IMR-90 (cell line): ENCODE measurements at regions not wholly inside any gene's neighbourhood (a gene's known extent, or its start where the extent isn't known, plus 50 kb on each side); places are given as distances from the start of the nearest gene placed in this dataset.

ENCODE experiments used
- ATAC-seq: fragments of 200-7000 bp; cut with Tn5 transposase; 2 replicates; pipeline ENCODE4 v1.9.1; 2020; ENCODE audit warnings: low read depth, mild to moderate bottlenecking, moderate library complexity
- BruUV-seq: library from RNA; stranded (reverse); fragments of 400-500 nt; replicated peaks from 2 replicates; lab custom pipeline; 2021; lab: Mats Ljungman, UMichigan
- CTCF ChIA-PET: fragments of 300-600 bp; formaldehyde crosslinking; extraction: SDS; loops from one replicate; lab custom pipeline; 2021; ENCODE audit warnings: antibody characterized with exemption; lab: Yijun Ruan, JAX
- POLR2A ChIA-PET: fragments of 300-600 bp; sonication (Branson Sonifier 250); formaldehyde crosslinking; loops from one replicate; lab custom pipeline; 2022; ENCODE audit warnings: antibody characterized with exemption; ENCODE audit not compliant: unreplicated experiment; lab: Charles Lee
- DNase-seq: peaks from one replicate; pipeline ENCODE4 v3.0.0; 2013
- H2AFZ ChIP-seq: replicated peaks from 2 replicates; pipeline ENCODE3; 2013; ENCODE audit warnings: low read length, mild to moderate bottlenecking; ENCODE audit not compliant: poor library complexity
- H2AK5ac ChIP-seq: 2 replicates; pipeline ENCODE4 v1.6.1; 2013; ENCODE audit warnings: low read depth, low read length, inconsistent platforms
- H2AK9ac ChIP-seq: replicated peaks from 2 replicates; pipeline ENCODE3; 2013; ENCODE audit warnings: mild to moderate bottlenecking, low read depth, low read length, moderate library complexity; ENCODE audit not compliant: poor library complexity
- H2BK120ac ChIP-seq: 2 replicates; pipeline ENCODE4 v1.6.1; 2013; ENCODE audit warnings: low read depth, low read length, inconsistent platforms
- H2BK15ac ChIP-seq: 3 replicates; pipeline ENCODE4 v1.6.1; 2013; ENCODE audit warnings: low read depth, low read length, inconsistent platforms
- H2BK20ac ChIP-seq: 2 replicates; pipeline ENCODE4 v1.6.1; 2013; ENCODE audit warnings: low read depth, mild to moderate bottlenecking, inconsistent platforms, low read length, moderate library complexity
- H2BK5ac ChIP-seq: 2 replicates; pipeline ENCODE4 v1.6.1; 2013; ENCODE audit warnings: mild to moderate bottlenecking, low read depth, low read length, inconsistent platforms; ENCODE audit not compliant: poor library complexity, severe bottlenecking
- H3K14ac ChIP-seq: replicated peaks from 2 replicates; pipeline ENCODE4 v1.6.1; 2013; ENCODE audit warnings: low read depth, low read length, inconsistent platforms
- H3K18ac ChIP-seq: 2 replicates; pipeline ENCODE4 v1.6.1; 2013; ENCODE audit warnings: low read depth, low read length, control low read depth
- H3K23ac ChIP-seq: 2 replicates; pipeline ENCODE4 v1.6.1; 2013; ENCODE audit warnings: low read depth, low read length, inconsistent platforms
- H3K27ac ChIP-seq: 2 replicates; pipeline ENCODE4 v1.5.1; 2013; ENCODE audit warnings: mild to moderate bottlenecking, control low read depth, low read length; ENCODE audit not compliant: insufficient read depth
- H3K27me3 ChIP-seq: 2 replicates; pipeline ENCODE4 v1.6.1; 2013; ENCODE audit warnings: low read length; ENCODE audit not compliant: control insufficient read depth, insufficient read depth
- H3K36me3 ChIP-seq: 2 replicates; pipeline ENCODE4 v1.6.1; 2013; ENCODE audit warnings: low read length, mixed read lengths; ENCODE audit not compliant: control insufficient read depth, insufficient read depth
- H3K4ac ChIP-seq: 2 replicates; pipeline ENCODE4 v1.6.1; 2013; ENCODE audit warnings: low read depth, low read length, inconsistent platforms
- H3K4me1 ChIP-seq: 2 replicates; pipeline ENCODE4 v1.6.1; 2013; ENCODE audit warnings: low read length, mixed read lengths; ENCODE audit not compliant: control insufficient read depth, insufficient read depth
- H3K4me2 ChIP-seq: 2 replicates; pipeline ENCODE4 v1.6.1; 2013; ENCODE audit warnings: low read depth, mild to moderate bottlenecking, control low read depth, low read length, moderate library complexity
- H3K4me3 ChIP-seq: 2 replicates; pipeline ENCODE4 v1.5.1; 2013; ENCODE audit warnings: low read depth, mild to moderate bottlenecking, control low read depth, low read length, moderate library complexity; ENCODE audit not compliant: insufficient read depth
- H3K56ac ChIP-seq: 2 replicates; pipeline ENCODE4 v1.6.1; 2013; ENCODE audit warnings: low read length, inconsistent platforms; ENCODE audit not compliant: insufficient read depth; ENCODE audit errors: extremely low read depth
- H3K79me1 ChIP-seq, 2 experiments: 2 replicates each; pipeline ENCODE4 v1.6.1; 2013; ENCODE audit warnings: low read length in 2 of 2, inconsistent platforms in 1 of 2, low read depth in 1 of 2
- H3K9ac ChIP-seq: 2 replicates; pipeline ENCODE4 v1.6.1; 2013; ENCODE audit warnings: low read depth, low read length, control low read depth
- H3K9me1 ChIP-seq: 2 replicates; pipeline ENCODE4 v1.6.1; 2013; ENCODE audit warnings: low read length, inconsistent platforms; ENCODE audit not compliant: insufficient read depth
- H3K9me3 ChIP-seq: 2 replicates; pipeline ENCODE4 v1.6.1; 2013; ENCODE audit warnings: low read length; ENCODE audit not compliant: control insufficient read depth, insufficient read depth
- H4K20me1 ChIP-seq: 2 replicates; pipeline ENCODE4 v1.6.1; 2013; ENCODE audit warnings: low read length, inconsistent platforms; ENCODE audit not compliant: insufficient read depth
- H4K5ac ChIP-seq: 2 replicates; pipeline ENCODE4 v1.6.1; 2013; ENCODE audit warnings: mild to moderate bottlenecking, low read depth, low read length, control low read depth
- H4K8ac ChIP-seq, 2 experiments: 2 replicates each; pipeline ENCODE4 v1.6.1; 2013; ENCODE audit warnings: low read depth in 2 of 2, low read length in 2 of 2, control low read depth in 1 of 2, inconsistent platforms in 1 of 2
- H4K91ac ChIP-seq: 2 replicates; pipeline ENCODE4 v1.6.1; 2013; ENCODE audit warnings: low read depth, low read length, inconsistent platforms; ENCODE audit not compliant: insufficient read depth
- BHLHE40 ChIP-seq: fragments of 150-350 bp; IDR thresholded peaks from 2 replicates; pipeline ENCODE4 v1.6.1; 2016; ENCODE audit warnings: mild to moderate bottlenecking, low read depth, low read length
- CEBPB ChIP-seq: IDR thresholded peaks from 2 replicates; pipeline ENCODE4 v1.6.1; 2012; ENCODE audit warnings: low read depth, low read length, improper control_type of control experiment
- CHD1 ChIP-seq: IDR thresholded peaks from 2 replicates; pipeline ENCODE4 v1.6.1; 2012; ENCODE audit warnings: low read depth, low read length, improper control_type of control experiment
- FOS ChIP-seq: fragments of 150-350 bp; IDR thresholded peaks from 2 replicates; pipeline ENCODE4 v1.6.1; 2016; ENCODE audit warnings: low read depth, low read length
- MAFK ChIP-seq: IDR thresholded peaks from 2 replicates; pipeline ENCODE4 v1.6.1; 2012; ENCODE audit warnings: low read depth, low read length, improper control_type of control experiment
- MAZ ChIP-seq: IDR thresholded peaks from 2 replicates; pipeline ENCODE4 v1.6.1; 2012; ENCODE audit warnings: low read depth, mild to moderate bottlenecking, low read length, improper control_type of control experiment, moderate library complexity, borderline replicate concordance
- MXI1 ChIP-seq: IDR thresholded peaks from 2 replicates; pipeline ENCODE4 v1.6.1; 2012; ENCODE audit warnings: low read depth, mild to moderate bottlenecking, low read length, moderate library complexity, borderline replicate concordance
- NFE2L2 ChIP-seq: fragments of 150-350 bp; IDR thresholded peaks from 2 replicates; pipeline ENCODE4 v1.6.1; 2016; ENCODE audit warnings: low read depth, mild to moderate bottlenecking, low read length
- POLR2A ChIP-seq: IDR thresholded peaks from 2 replicates; pipeline ENCODE4 v1.6.1; 2012; ENCODE audit warnings: mild to moderate bottlenecking, low read depth, low read length
- RAD21 ChIP-seq: IDR thresholded peaks from 2 replicates; pipeline ENCODE4 v1.6.1; 2012; ENCODE audit warnings: low read length, improper control_type of control experiment
- RCOR1 ChIP-seq: IDR thresholded peaks from 2 replicates; pipeline ENCODE4 v1.6.1; 2012; ENCODE audit warnings: mild to moderate bottlenecking, low read length, improper control_type of control experiment; ENCODE audit not compliant: insufficient replicate concordance
- RFX5 ChIP-seq: IDR thresholded peaks from 2 replicates; pipeline ENCODE4 v1.8.0; 2012; ENCODE audit warnings: low read depth, mild to moderate bottlenecking, low read length, moderate library complexity
- SMC3 ChIP-seq: fragments of 150-350 bp; IDR thresholded peaks from 2 replicates; pipeline ENCODE4 v1.6.1; 2016; ENCODE audit warnings: low read depth, mild to moderate bottlenecking, antibody characterized with exemption, low read length, moderate library complexity
- WGBS, 2 experiments: methylation state at CpG; one replicate each; pipeline versions ENCODE4 v1.1.5 to v1.1.7; 2013; ENCODE audit warnings: missing lambda C conversion rate in 2 of 2; ENCODE audit not compliant: insufficient read length in 1 of 2; ENCODE audit errors: extremely low coverage in 2 of 2; 5-methylcytosine and 5-hydroxymethylcytosine counted together
- dilution Hi-C: fragments of 300-500 bp; cut with HindIII; formaldehyde crosslinking; loops from one replicate; pipeline ENCODE4 v1.14.3; 2018; ENCODE audit warnings: low sequenced_read_pairs; ENCODE audit not compliant: unreplicated experiment
- in situ Hi-C: fragments of 300-500 bp; cut with MboI; formaldehyde crosslinking; loops from 3 replicates; pipeline ENCODE4 v1.14.3; 2019; ENCODE audit warnings: low sequenced_read_pairs, inconsistent platforms, mixed read lengths
- intact Hi-C: fragments of 100-400 bp; cut with micrococcal nuclease; formaldehyde crosslinking; loops from 2 replicates; pipeline ENCODE4 v1.10.0; 2022
- TF ChIP-seq, protein P1 (sequence below): fragments of 150-350 bp; IDR thresholded peaks from 2 replicates; pipeline ENCODE4 v1.6.1; 2016; ENCODE audit warnings: low read depth, mild to moderate bottlenecking, low read length, moderate library complexity, borderline replicate concordance
- TF ChIP-seq, protein P2 (sequence below): conservative IDR thresholded peaks from 2 replicates; pipeline ENCODE4 v1.5.1; 2012; ENCODE audit warnings: mild to moderate bottlenecking, low read depth, low read length, improper control_type of control experiment
- TF ChIP-seq, protein P3 (sequence below): fragments of 150-350 bp; IDR thresholded peaks from 2 replicates; pipeline ENCODE4 v1.6.1; 2017; ENCODE audit warnings: mild to moderate bottlenecking, antibody characterized with exemption, low read length, low read depth

DNA sequence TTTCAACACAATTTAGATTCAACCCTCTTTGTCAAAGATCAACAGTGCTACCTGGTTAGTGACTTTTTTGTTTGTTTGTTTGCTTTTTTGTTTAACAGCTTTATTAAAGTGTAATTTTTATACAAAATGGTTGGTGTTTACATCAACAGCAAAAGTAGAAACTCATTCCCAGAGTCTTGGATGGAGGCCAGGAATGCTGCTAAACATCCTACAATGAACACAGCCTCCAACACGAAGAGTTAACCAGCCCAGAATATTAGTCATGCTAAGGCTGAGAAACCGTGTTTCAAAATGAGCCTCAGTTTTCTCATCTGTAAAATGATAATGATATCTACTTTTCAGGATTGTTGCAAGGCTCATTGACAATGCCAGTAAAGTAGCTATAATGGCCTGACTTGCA, 211.0 kb upstream of the MAF start:
- H3K23ac ChIP-seq, result no peak overlapping the region
- ChIA-PET POLR2A (no interaction called here), CTCF (interaction anchor here (0.6 kb wide), 1 partner anchor 209 kb away, joined by 3 read pairs; no protein-coding TSS in a partner anchor)
- H2AK5ac ChIP-seq, result no peak overlapping the region
- in situ Hi-C loops, result no loop called here
- H4K91ac ChIP-seq, result no peak overlapping the region
- no peak overlapping the region for H3K9ac ChIP-seq
- BruUV-seq, result no TSS peak
- H3K4me2 ChIP-seq, result no peak overlapping the region
- H3K27ac ChIP-seq, result no peak overlapping the region
- H3K79me1 ChIP-seq, result no peaks in the 10 kb centered on the region
- H3K4me1 ChIP-seq, result no peaks in the 10 kb centered on the region
- no peak overlapping the region for H2BK20ac ChIP-seq
- no peak overlapping the region for H2AK9ac ChIP-seq
- H3K18ac ChIP-seq, result no peak overlapping the region
- no peak for ATAC-seq
- no peaks in the 10 kb centered on the region for H4K20me1 ChIP-seq
- dilution Hi-C loops, result no loop called here
- no peak overlapping the region for H3K4me3 ChIP-seq
- intact Hi-C loops, result no loop called here
- peaks cover 18% of the 10 kb centered on the region for H3K9me3 ChIP-seq
- H2AFZ ChIP-seq, result no peak overlapping the region
- H4K8ac ChIP-seq, result no peak overlapping the region
- no peaks in the 10 kb centered on the region for H3K9me1 ChIP-seq
- no peak overlapping the region for H2BK120ac ChIP-seq
- no peak for DNase-seq
- no peaks in the 10 kb centered on the region for H3K27me3 ChIP-seq
- no peaks in the 10 kb centered on the region for H3K36me3 ChIP-seq
- no peak overlapping the region for H2BK15ac ChIP-seq
- H3K4ac ChIP-seq, result no peak overlapping the region
- no CpG with 5 or more reads among the region's 2 CpGs for WGBS, 2 experiments
- no peak overlapping the region for H3K14ac ChIP-seq
- TF ChIP-seq MXI1, result no peak
- TF ChIP-seq RCOR1, result no peak
- TF ChIP-seq FOS, result no peak
- no peak for TF ChIP-seq BHLHE40
- TF ChIP-seq, protein P1, sequence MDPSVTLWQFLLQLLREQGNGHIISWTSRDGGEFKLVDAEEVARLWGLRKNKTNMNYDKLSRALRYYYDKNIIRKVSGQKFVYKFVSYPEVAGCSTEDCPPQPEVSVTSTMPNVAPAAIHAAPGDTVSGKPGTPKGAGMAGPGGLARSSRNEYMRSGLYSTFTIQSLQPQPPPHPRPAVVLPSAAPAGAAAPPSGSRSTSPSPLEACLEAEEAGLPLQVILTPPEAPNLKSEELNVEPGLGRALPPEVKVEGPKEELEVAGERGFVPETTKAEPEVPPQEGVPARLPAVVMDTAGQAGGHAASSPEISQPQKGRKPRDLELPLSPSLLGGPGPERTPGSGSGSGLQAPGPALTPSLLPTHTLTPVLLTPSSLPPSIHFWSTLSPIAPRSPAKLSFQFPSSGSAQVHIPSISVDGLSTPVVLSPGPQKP, result no peak
- TF ChIP-seq RFX5, result no peak
- no peak for TF ChIP-seq NFE2L2
- TF ChIP-seq RAD21, result no peak
- TF ChIP-seq, protein P2, sequence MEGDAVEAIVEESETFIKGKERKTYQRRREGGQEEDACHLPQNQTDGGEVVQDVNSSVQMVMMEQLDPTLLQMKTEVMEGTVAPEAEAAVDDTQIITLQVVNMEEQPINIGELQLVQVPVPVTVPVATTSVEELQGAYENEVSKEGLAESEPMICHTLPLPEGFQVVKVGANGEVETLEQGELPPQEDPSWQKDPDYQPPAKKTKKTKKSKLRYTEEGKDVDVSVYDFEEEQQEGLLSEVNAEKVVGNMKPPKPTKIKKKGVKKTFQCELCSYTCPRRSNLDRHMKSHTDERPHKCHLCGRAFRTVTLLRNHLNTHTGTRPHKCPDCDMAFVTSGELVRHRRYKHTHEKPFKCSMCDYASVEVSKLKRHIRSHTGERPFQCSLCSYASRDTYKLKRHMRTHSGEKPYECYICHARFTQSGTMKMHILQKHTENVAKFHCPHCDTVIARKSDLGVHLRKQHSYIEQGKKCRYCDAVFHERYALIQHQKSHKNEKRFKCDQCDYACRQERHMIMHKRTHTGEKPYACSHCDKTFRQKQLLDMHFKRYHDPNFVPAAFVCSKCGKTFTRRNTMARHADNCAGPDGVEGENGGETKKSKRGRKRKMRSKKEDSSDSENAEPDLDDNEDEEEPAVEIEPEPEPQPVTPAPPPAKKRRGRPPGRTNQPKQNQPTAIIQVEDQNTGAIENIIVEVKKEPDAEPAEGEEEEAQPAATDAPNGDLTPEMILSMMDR, result no peak
- TF ChIP-seq MAZ, result no peak
- TF ChIP-seq, protein P3, sequence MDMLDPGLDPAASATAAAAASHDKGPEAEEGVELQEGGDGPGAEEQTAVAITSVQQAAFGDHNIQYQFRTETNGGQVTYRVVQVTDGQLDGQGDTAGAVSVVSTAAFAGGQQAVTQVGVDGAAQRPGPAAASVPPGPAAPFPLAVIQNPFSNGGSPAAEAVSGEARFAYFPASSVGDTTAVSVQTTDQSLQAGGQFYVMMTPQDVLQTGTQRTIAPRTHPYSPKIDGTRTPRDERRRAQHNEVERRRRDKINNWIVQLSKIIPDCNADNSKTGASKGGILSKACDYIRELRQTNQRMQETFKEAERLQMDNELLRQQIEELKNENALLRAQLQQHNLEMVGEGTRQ, result no peak
- TF ChIP-seq POLR2A, result no peak
- no peak for TF ChIP-seq SMC3
- no peak for TF ChIP-seq CEBPB
- TF ChIP-seq MAFK, result no peak
- no peak for TF ChIP-seq CHD1
- no peak overlapping the region for H4K5ac ChIP-seq
- H2BK5ac ChIP-seq, result no peak overlapping the region
- H3K56ac ChIP-seq, result no peak overlapping the region
